GM21526 (cell line): ENCODE measurements at regions not wholly inside any gene's neighbourhood (a gene's known extent, or its start where the extent isn't known, plus 50 kb on each side); places are given as distances from the start of the nearest gene placed in this dataset.

Experiments used
- ATAC-seq: cut with Tn5 transposase; IDR thresholded peaks from one replicate; pipeline ENCODE4 v1.9.1; 2021; ENCODE audit warnings: moderate library complexity; ENCODE audit not compliant: unreplicated experiment, low FRiP score

DNA sequence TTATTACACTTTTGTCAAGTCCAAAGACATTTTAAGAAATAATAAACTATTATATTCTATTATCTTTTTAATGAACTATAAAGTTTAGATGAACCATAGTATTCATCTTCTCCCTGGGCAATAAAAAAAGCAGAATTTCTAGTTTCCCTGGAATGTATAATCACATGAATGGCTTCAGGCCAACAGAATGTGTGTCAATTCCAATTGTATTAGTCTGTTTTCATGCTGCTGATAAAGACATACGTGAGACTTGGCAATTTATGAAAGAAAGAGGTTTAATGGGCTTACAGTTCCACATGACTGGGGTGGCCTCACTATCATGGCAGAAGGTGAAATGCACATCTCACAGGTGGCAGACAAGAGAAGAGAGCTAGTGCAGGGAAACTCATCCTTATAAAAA lies 70.7 kb upstream of the ANXA10 start:
- no peak for ATAC-seq

DNA sequence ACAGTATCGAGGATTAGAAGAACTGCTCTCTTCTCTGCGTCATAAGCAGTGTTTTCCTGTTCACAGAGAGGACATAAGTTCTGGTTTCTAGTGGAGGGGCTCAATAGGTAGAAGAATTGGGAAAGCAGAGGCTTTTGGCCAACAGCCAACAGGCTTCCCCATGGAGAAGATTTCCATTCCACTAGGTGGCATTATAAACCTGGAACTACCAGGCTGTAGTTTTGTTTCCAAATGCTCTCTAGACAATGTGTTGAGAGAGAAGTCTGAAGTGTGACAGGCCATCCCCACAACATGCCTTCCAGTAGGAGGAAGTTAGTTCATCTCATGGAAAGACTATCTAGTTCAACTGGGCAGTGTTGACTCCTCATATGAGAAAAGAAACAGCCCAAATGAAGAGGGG lies 63.8 kb upstream of the ANXA10 start:
- ATAC-seq: no peak

DNA sequence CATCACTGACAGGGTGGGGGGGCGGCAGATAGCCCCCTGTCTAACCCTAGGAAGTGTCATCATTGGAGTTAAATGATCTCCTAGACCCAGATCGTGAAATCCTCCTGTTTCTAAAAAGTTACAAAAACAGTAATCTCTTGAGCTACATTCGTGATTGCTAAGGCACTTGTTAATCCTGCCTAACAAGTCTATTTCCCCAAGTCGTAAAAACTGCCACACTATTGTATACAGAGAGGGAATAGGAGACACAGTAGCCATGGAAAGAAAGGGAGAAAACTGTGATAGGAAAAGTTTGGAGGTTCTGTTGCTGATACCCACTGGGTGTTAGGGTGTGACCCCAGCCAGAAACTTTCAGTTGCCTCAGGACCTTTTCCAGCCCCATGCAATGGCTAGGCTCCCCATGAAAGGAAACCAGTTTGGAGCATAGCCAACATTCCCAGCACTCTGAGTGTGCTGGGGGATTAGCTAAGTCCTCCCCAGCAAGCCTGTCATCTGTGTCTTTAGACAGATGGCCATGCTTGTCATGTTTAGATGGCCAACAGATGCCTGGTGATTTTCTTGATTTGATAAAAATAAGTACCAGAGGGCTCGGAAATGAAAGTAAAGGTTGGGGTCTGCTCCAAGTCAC lies 63.3 kb upstream of the ANXA10 start:
- no peak for ATAC-seq

DNA sequence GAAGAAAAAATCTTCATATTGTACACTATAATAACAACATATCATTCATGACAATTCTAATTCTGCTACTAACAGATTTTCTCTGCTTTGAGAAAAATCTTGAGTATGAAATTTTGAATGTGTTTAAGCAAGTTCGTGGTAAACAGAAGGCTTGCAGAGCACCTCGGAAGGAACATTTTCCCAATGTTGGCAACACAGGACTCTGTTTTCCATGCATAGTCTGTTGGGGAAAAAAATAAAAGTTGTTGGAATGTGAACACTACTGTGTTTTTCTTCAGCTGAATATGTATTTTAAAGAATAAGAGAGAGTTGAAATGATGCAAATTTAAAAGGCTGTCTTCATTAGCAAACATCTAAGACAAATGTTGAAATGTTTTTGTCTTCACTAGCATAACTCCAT lies 54.7 kb upstream of the ANXA10 start:
- no peak for ATAC-seq

DNA sequence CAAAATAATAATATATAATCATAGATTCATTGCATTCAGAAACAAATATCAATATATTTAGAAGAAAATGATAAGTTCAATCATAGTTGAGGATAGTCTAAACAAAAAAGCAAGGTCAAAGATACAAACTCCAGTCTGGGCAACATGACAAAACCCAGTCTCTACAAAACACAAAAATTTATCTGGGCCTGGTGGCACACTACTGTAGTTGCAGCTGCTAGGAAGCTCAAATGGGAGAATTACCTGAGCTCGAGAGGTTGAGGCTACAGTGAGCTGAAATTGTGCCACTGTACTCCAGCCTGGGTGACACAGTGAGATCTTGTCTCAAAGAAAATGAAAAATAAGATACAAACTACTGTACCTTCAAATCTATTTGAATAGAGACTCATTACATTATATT lies 52.7 kb upstream of the ANXA10 start:
- ATAC-seq: no peak
